Heart left ventricle (tissue), 13 donors: ENCODE measurements at regions not wholly inside any gene's neighbourhood (a gene's known extent, or its start where the extent isn't known, plus 50 kb on each side); places are given as distances from the start of the nearest gene placed in this dataset.

Experiments used
- CTCF ChIP-seq, 12 donors: fragments of 200-600 bp; sonication (generic) in 4 of 12; IDR thresholded peaks; one replicate each; pipeline versions ENCODE4 v1.5.0 to v1.8.0; 2018 to 2022; ENCODE audit warnings: antibody characterized with exemption in 12 of 12, mild to moderate bottlenecking in 5 of 12
- POLR2A ChIP-seq, 2 donors: fragments of 450-650 bp; IDR thresholded peaks; one replicate each; pipeline ENCODE4 v1.6.1; 2017; ENCODE audit warnings: antibody characterized with exemption in 2 of 2, mild to moderate bottlenecking in 2 of 2, moderate library complexity in 2 of 2
- donor health status: ischemic (EF 13 %, LVEDD 7.1; RV severe dilation, severe dysfunction).
- donor health status: DM: no; HTN: yes; CAD: no.
- donor health status: DM: no; HTN: no; CAD: no.
- donor health status: ischemic (EF 25% LVEDD 6.9; RV normal size, moderate dysfunction).
- donor health status: ischemic (EF 25% LVEDD 5.7; RV mildly dilated, moderate dysfunction).
- donor health status: ischemic (EF 35%, LVEDD 5.7; RV mildly dilated, moderate dysfunction).
- donor health status: nonischemic (EF 11% LVEDD 7.7; RV severe dilation, severe dysfunction).
- donor health status: DM: yes; HTN: yes; CAD: no.
- donor health status: PGD.
- donor health status: ischemic (EF 29% LVEDD 5.4; RV normal size, mild dysfunction).
- donor health status: nonischemic (EF 23%, LVEDD 6.1; RV moderate dilation, normal function).

DNA sequence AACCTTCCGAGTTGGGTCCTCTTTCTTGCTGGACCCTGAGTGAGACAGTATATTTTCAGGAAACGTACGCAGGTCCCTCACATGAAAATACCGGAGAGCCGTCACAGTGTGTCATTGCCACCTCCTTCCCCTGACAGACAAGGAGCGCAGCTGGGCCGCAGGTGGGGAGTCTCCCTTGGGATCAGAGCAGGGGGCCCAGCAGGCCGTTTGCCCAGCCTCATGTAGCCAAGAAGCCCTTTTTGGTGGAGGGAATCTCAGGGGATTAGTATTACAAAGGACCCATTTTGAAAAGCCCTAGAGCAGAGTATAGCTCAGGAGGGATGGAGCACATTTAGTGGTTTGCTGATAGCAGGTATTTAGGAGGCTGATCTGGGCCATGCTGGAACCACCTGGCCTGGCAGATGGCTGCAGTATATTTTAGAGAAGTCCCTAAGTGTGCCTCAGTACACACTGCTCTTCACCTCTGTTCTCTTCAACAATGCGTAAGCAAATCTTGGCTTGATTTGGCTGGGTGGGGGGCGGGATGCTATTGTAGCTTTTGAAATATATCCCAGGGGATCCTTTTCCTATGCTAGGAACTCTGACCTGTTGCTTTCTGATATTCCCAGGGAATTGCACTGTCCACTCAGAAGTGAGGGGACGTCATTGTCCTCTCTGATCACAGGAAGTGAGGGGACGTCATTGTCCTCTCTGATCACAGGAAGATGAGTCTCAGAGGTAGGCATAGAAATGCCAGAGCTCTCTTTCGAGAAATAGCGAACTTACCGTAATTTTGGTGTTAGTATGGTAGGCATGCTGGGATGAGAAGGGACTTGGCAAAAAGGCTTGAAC is 171.9 kb downstream of the HRH4 start:
- TF ChIP-seq CTCF (IDR thresholded peaks at IDR 0.05) (no peak), POLR2A (IDR thresholded peaks at IDR 0.05) (no peak)
